GM23338 (cell line): ENCODE measurements at regions not wholly inside any gene's neighbourhood (a gene's known extent, or its start where the extent isn't known, plus 50 kb on each side); places are given as distances from the start of the nearest gene placed in this dataset.
A peak's percentile ranks its signal among the peaks of the same experiment; 100 is the strongest.

Source experiments
- CREB1 ChIP-seq: fragments of 250-450 bp; sonication (Bioruptor Pico); IDR thresholded peaks from 2 replicates; pipeline ENCODE4 v1.5.0; 2020; ENCODE audit warnings: low read depth, mild to moderate bottlenecking, moderate library complexity
- CTCF ChIP-seq, 2 experiments: fragments of 200-600 bp in 1 of 2; sonication (generic) in 1 of 2; conservative IDR thresholded peaks; 2 replicates each; pipeline versions ENCODE4 v1.5.1 to v1.6.1; 2016 to 2017; ENCODE audit warnings: antibody characterized with exemption in 2 of 2, low read depth in 2 of 2, mild to moderate bottlenecking in 2 of 2, moderate library complexity in 1 of 2
- EZH2 ChIP-seq: fragments of 200-600 bp; sonication (generic); IDR thresholded peaks from one replicate; pipeline ENCODE4 v1.8.0; 2017; ENCODE audit warnings: antibody characterized with exemption, mild to moderate bottlenecking, low read depth; ENCODE audit not compliant: unreplicated experiment
- EZH2phosphoT487 ChIP-seq: fragments of 200-600 bp; sonication (generic); IDR thresholded peaks from one replicate; pipeline ENCODE4 v1.8.1; 2018; ENCODE audit warnings: antibody characterized with exemption; ENCODE audit not compliant: unreplicated experiment
- JUNB ChIP-seq: IDR thresholded peaks from one replicate; pipeline ENCODE4 v1.6.1; 2016; ENCODE audit warnings: antibody characterized with exemption; ENCODE audit not compliant: unreplicated experiment
- POLR2AphosphoS5 ChIP-seq: IDR thresholded peaks from 2 replicates; pipeline ENCODE4 v1.6.1; 2016; ENCODE audit warnings: antibody characterized with exemption, low read depth
- REST ChIP-seq: IDR thresholded peaks from one replicate; pipeline ENCODE4 v1.6.1; 2018; ENCODE audit warnings: antibody characterized with exemption; ENCODE audit not compliant: unreplicated experiment
- STAT1 ChIP-seq: IDR thresholded peaks from one replicate; pipeline ENCODE4 v1.6.1; 2016; ENCODE audit warnings: antibody characterized with exemption; ENCODE audit not compliant: unreplicated experiment
- ZNF331 ChIP-seq: fragments of 250-450 bp; sonication (Bioruptor Pico); IDR thresholded peaks from 2 replicates; pipeline ENCODE4 v1.5.0; 2020; ENCODE audit warnings: low read depth, mild to moderate bottlenecking, moderate library complexity

DNA sequence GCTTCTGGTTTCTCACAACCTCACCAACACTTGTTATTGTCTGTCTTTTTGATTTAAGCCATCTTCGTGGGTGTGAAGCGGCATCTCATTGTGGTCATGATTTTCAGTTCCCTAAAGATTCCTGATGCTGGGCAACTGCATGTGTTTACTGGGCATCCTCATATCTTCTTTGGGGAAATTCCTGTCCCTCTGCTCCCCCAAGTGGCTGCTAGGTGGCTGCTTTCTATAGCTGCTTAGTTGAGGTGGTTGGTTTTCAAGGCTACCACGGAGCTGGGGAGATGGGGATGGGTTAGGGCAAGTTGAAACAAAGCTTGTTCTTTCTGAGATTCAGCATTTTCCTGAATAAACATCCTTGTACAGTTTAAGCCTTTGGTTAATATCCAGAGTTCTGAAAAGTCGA, 403.9 kb upstream of the SULF2 start:
- TF ChIP-seq EZH2phosphoT487 (no peak), CTCF (conservative IDR thresholded peaks at IDR 0.05; ENCODE audit: low read depth in 2 of 2) (peak; percentile 52 to 70), REST (no peak), POLR2AphosphoS5 (no peak), EZH2 (no peak), CREB1 (no peak), ZNF331 (CRISPR knock-in tag) (no peak), JUNB (no peak), STAT1 (no peak)
